Panc1 (cell line): ENCODE measurements at regions not wholly inside any gene's neighbourhood (a gene's known extent, or its start where the extent isn't known, plus 50 kb on each side); places are given as distances from the start of the nearest gene placed in this dataset.

Experiments
- ATAC-seq: fragments of 200-7000 bp; cut with Tn5 transposase; 2 replicates; pipeline ENCODE4 v1.9.1; 2020; ENCODE audit warnings: mild to moderate bottlenecking, moderate library complexity
- BruUV-seq: library from RNA; stranded (reverse); fragments of 400-500 nt; replicated peaks from 2 replicates; lab custom pipeline; 2021; lab: Mats Ljungman, UMichigan
- CTCF ChIA-PET: fragments of 300-600 bp; sonication (Branson Sonifier 250); formaldehyde crosslinking; loops from one replicate; lab custom pipeline; 2022; ENCODE audit warnings: antibody characterized with exemption; lab: Charles Lee
- POLR2A ChIA-PET: fragments of 300-600 bp; sonication (Branson Sonifier 250); formaldehyde crosslinking; loops from one replicate; lab custom pipeline; 2022; ENCODE audit warnings: antibody characterized with exemption; lab: Charles Lee
- DNase-seq: peaks from one replicate; pipeline ENCODE4 v3.0.0-alpha.2; 2010; ENCODE audit warnings: low read depth, low spot score
- H3K27ac ChIP-seq: 2 replicates; pipeline ENCODE4 v1.5.1; 2011; ENCODE audit warnings: mild to moderate bottlenecking, low read length, inconsistent platforms
- H3K27me3 ChIP-seq: fragments of 200-500 bp; sonication (Bioruptor generic); 2 replicates; pipeline ENCODE4 v1.6.0; 2014; ENCODE audit warnings: low read length, inconsistent platforms; ENCODE audit not compliant: control insufficient read depth, insufficient read depth
- H3K36me3 ChIP-seq: fragments of 200-500 bp; sonication (Bioruptor generic); 2 replicates; pipeline ENCODE4 v1.5.1; 2014; ENCODE audit warnings: inconsistent platforms, mild to moderate bottlenecking, low read length, moderate library complexity; ENCODE audit not compliant: control insufficient read depth, insufficient read depth
- H3K4me1 ChIP-seq: 2 replicates; pipeline ENCODE4 v1.5.1; 2011; ENCODE audit warnings: inconsistent platforms, mild to moderate bottlenecking, low read length, moderate library complexity; ENCODE audit not compliant: control insufficient read depth, insufficient read depth
- H3K4me3 ChIP-seq, 2 experiments: 2 replicates each; pipeline ENCODE4 v1.5.1; 2011 to 2012; ENCODE audit warnings: low read depth in 2 of 2, low read length in 2 of 2, mild to moderate bottlenecking in 2 of 2, inconsistent platforms in 1 of 2, moderate library complexity in 1 of 2
- H3K9me3 ChIP-seq: fragments of 200-500 bp; sonication (Bioruptor generic); 2 replicates; pipeline ENCODE4 v1.5.1; 2014; ENCODE audit warnings: low read depth, mild to moderate bottlenecking, inconsistent platforms, low read length, moderate library complexity; ENCODE audit not compliant: control insufficient read depth, insufficient read depth
- CTCF ChIP-seq: fragments of 450-650 bp; IDR thresholded peaks from 2 replicates; pipeline ENCODE4 v1.5.1; 2017; ENCODE audit warnings: mild to moderate bottlenecking
- POLR2AphosphoS5 ChIP-seq: IDR thresholded peaks from 2 replicates; pipeline ENCODE4 v1.6.1; 2012; ENCODE audit warnings: mild to moderate bottlenecking, low read depth, low read length, moderate library complexity
- REST ChIP-seq, 2 experiments: IDR thresholded peaks; 2 replicates each; pipeline ENCODE4 v1.6.1; 2011 to 2012; ENCODE audit warnings: low read depth in 2 of 2, control low read depth in 1 of 2, low read length in 1 of 2, mild to moderate bottlenecking in 1 of 2, moderate library complexity in 1 of 2; ENCODE audit not compliant: insufficient read depth in 1 of 2
- SIN3A ChIP-seq: IDR thresholded peaks from 2 replicates; pipeline ENCODE4 v1.6.1; 2012; ENCODE audit warnings: low read depth, mild to moderate bottlenecking, low read length, moderate library complexity, borderline replicate concordance; ENCODE audit not compliant: insufficient read depth
- TCF7L2 ChIP-seq: IDR thresholded peaks from 2 replicates; pipeline ENCODE4 v1.6.1; 2011; ENCODE audit warnings: mild to moderate bottlenecking, low read depth, low read length, inconsistent platforms
- in situ Hi-C: cut with HindIII; loops from 2 replicates; pipeline ENCODE4 v1.10.0; 2016; ENCODE audit warnings: low sequenced_read_pairs, low pct_unique_long_range_greater_than_20kb
- intact Hi-C: fragments of 100-400 bp; cut with micrococcal nuclease; formaldehyde crosslinking; loops from one replicate; pipeline ENCODE4 v1.10.0; 2022; ENCODE audit not compliant: unreplicated experiment

GRCh38 chr6:147891671-147892070 is 383.2 kb downstream of the SAMD5 start:
- DNase-seq (no peak), ATAC-seq (no peak)
- Histone ChIP-seq H3K4me1 (no peaks in the 10 kb centered on the region), H3K27ac (no peak overlapping the region), H3K4me3 (no peak overlapping the region), H3K9me3 (no peaks in the 10 kb centered on the region), H3K36me3 (no peaks in the 10 kb centered on the region), H3K27me3 (no peaks in the 10 kb centered on the region)
- ChIA-PET CTCF (no interaction called here), POLR2A (interaction anchor here (0.6 kb wide), 1 partner anchor 248 kb away, joined by 5 read pairs; no protein-coding TSS in a partner anchor)
- BruUV-seq, result no TSS peak
- intact Hi-C loops, result no loop called here
- no peak for TF ChIP-seq TCF7L2
- TF ChIP-seq CTCF, result no peak
- TF ChIP-seq POLR2AphosphoS5, result no peak
- TF ChIP-seq SIN3A, result no peak
- no peak for TF ChIP-seq REST (IDR thresholded peaks at IDR 0.05; ENCODE audit: insufficient read depth in 1 of 2, low read depth in 2 of 2, low read length in 1 of 2)
- in situ Hi-C loops, result no loop called here

GRCh38 chr6:147892476-147892875 is 384.0 kb downstream of the SAMD5 start:
- Histone ChIP-seq H3K27me3 (no peaks in the 10 kb centered on the region), H3K4me1 (no peaks in the 10 kb centered on the region), H3K27ac (no peak overlapping the region), H3K9me3 (no peaks in the 10 kb centered on the region), H3K4me3 (no peak overlapping the region), H3K36me3 (no peaks in the 10 kb centered on the region)
- TF ChIP-seq TCF7L2 (no peak), CTCF (no peak), SIN3A (no peak), POLR2AphosphoS5 (no peak), REST (IDR thresholded peaks at IDR 0.05; ENCODE audit: insufficient read depth in 1 of 2, low read depth in 2 of 2, low read length in 1 of 2) (no peak)
- no TSS peak for BruUV-seq
- in situ Hi-C loops (no loop called here), intact Hi-C loops (no loop called here)
- DNase-seq (no peak), ATAC-seq (no peak)
- ChIA-PET POLR2A (no interaction called here), CTCF (no interaction called here)
